ENCODE measurements at regions not wholly inside any gene's neighbourhood (a gene's known extent, or its start where the extent isn't known, plus 50 kb on each side); places are given as distances from the start of the nearest gene placed in this dataset.

GRCh38 chr16:6131526-6132050 is 1034.0 kb upstream of the EEF2KMT start:
- no peak overlapping the region for H3K4me3 ChIP-seq (replicated peaks in 1 of 2; ENCODE audit: low read depth in 2 of 2, low read length in 2 of 2)
- TF ChIP-seq, protein P1, sequence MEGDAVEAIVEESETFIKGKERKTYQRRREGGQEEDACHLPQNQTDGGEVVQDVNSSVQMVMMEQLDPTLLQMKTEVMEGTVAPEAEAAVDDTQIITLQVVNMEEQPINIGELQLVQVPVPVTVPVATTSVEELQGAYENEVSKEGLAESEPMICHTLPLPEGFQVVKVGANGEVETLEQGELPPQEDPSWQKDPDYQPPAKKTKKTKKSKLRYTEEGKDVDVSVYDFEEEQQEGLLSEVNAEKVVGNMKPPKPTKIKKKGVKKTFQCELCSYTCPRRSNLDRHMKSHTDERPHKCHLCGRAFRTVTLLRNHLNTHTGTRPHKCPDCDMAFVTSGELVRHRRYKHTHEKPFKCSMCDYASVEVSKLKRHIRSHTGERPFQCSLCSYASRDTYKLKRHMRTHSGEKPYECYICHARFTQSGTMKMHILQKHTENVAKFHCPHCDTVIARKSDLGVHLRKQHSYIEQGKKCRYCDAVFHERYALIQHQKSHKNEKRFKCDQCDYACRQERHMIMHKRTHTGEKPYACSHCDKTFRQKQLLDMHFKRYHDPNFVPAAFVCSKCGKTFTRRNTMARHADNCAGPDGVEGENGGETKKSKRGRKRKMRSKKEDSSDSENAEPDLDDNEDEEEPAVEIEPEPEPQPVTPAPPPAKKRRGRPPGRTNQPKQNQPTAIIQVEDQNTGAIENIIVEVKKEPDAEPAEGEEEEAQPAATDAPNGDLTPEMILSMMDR (IDR thresholded peaks at IDR 0.05; ENCODE audit: low read depth, low read length) = no peak
- no peak for DNase-seq (ENCODE audit: low read depth in 2 of 2)

- TF ChIP-seq, protein P1 (IDR thresholded peaks at IDR 0.05; ENCODE audit: low read depth, low read length) = no peak
- DNase-seq (ENCODE audit: low read depth in 2 of 2) = no peak
- H3K4me3 ChIP-seq (replicated peaks in 1 of 2; ENCODE audit: low read depth in 2 of 2, low read length in 2 of 2) = no peak overlapping the region
Measured at GRCh38 chr16:6125483-6126259, 1028.1 kb upstream of the EEF2KMT start.

DNA sequence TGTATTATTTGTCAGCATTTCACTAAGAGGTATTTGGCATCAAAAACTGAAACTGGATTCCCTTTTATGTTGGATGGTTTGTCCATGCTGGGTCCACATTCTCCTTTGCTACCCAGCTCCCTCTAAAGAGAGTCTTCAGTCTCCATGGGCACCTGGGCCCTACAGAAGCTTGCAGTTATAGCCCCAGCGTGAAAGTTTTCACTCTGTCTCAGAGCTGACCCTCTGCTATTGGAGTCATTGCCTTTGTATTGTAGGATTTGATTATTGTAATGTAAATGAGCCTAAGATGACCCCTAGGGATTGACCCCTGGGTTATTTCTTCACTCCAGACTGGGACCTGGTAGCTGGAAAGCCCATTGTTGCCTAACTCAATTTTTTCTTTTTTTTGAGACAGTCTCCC is 1026.5 kb upstream of the EEF2KMT start:
- DNase-seq (ENCODE audit: low read depth in 2 of 2) = no peak
- TF ChIP-seq, protein P1 (IDR thresholded peaks at IDR 0.05; ENCODE audit: low read depth, low read length) = no peak
- H3K4me3 ChIP-seq (replicated peaks in 1 of 2; ENCODE audit: low read depth in 2 of 2, low read length in 2 of 2) = no peak overlapping the region

DNA sequence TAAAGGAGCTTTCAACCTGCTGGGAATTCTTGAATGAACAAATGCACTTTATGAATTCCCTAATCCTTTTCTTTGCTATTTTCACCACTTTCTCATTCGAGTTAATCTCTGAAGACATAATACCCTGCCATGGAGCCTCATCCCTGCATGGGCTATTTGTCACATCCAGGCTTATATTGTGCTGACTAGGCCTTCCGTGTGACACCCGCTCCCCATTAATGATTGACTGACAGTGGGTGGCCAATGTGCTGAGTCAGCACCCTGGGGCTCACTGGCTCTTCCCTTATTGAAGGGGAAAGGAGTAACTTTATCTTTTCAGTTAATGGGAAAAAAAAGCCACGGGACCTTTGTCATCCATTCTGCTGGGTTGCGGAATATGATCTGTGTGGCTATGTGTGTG is 1024.8 kb upstream of the EEF2KMT start:
- DNase-seq (ENCODE audit: low read depth in 2 of 2) = no peak
- no peak overlapping the region for H3K4me3 ChIP-seq (replicated peaks in 1 of 2; ENCODE audit: low read depth in 2 of 2, low read length in 2 of 2)
- TF ChIP-seq, protein P1 (IDR thresholded peaks at IDR 0.05; ENCODE audit: low read depth, low read length) = no peak

DNA sequence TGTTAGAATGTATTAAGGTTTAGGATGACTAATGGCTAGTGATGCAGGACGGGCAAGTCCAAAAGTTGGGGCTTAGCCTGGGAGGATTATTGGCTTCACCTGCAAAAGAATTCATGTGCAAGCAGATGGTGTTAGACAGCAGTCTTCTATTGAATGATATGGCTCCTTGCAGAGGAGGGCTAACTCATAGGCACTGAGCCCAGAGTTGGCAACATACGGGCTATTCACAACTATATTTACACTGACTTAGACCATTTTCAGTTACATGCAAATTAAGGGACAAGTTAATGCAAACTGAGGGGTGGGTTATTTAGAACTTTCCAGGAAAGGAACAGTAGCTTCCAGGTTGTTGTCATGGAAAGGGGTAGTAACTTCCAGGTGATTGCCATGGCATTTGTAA is 1017.1 kb upstream of the EEF2KMT start:
- H3K4me3 ChIP-seq (replicated peaks in 1 of 2; ENCODE audit: low read depth in 2 of 2, low read length in 2 of 2) = no peak overlapping the region
- TF ChIP-seq, protein P1 (IDR thresholded peaks at IDR 0.05; ENCODE audit: low read depth, low read length) = no peak
- DNase-seq (ENCODE audit: low read depth in 2 of 2) = no peak

DNA sequence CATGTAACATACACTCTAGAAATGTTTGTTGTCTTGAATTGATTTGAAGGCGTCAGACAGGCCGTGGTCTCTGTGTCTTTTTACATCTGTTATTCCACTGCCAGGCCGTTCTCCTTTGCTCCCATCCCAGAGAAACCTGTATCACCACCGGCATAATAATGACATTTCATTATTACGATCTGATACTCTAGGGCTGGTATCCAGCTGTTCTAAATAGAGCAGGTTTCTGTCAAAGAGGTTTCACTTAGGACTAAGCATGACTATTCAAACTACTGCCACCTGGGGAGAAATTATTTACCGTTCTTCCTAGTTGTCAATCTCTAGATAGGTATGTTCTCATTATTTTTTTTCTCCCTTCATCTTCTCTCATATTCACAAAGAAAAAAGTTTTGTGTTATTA is 1016.2 kb upstream of the EEF2KMT start:
- no peak for DNase-seq (ENCODE audit: low read depth in 2 of 2)
- H3K4me3 ChIP-seq (replicated peaks in 1 of 2; ENCODE audit: low read depth in 2 of 2, low read length in 2 of 2) = no peak overlapping the region
- TF ChIP-seq, protein P1 (IDR thresholded peaks at IDR 0.05; ENCODE audit: low read depth, low read length) = no peak
